ENCODE measurements at regions not wholly inside any gene's neighbourhood (a gene's known extent, or its start where the extent isn't known, plus 50 kb on each side); places are given as distances from the start of the nearest gene placed in this dataset.

GRCh38 chr3:150355574-150355973 is 52.5 kb upstream of the TSC22D2 start:
- intact Hi-C loops (cut with micrococcal nuclease; ENCODE audit: unreplicated experiment): loop anchor here (10.0 kb wide), 1 partner anchor 1189 kb away; no protein-coding TSS in a partner anchor
- Histone ChIP-seq H3K9ac (ENCODE audit: control insufficient read depth, insufficient read depth, low read length) (no peak overlapping the region), H3K36me3 (ENCODE audit: control insufficient read depth in 2 of 2, insufficient read depth in 2 of 2, low read length in 1 of 2) (no peaks in the 10 kb centered on the region), H3K27ac (ENCODE audit: control insufficient read depth, insufficient read depth) (no peak overlapping the region), H4K20me1 (ENCODE audit: control insufficient read depth, insufficient read depth) (no peaks in the 10 kb centered on the region), H2AFZ (ENCODE audit: control insufficient read depth, low read depth, low read length) (no peak overlapping the region), H3K79me2 (ENCODE audit: control insufficient read depth, insufficient read depth, low read length) (no peaks in the 10 kb centered on the region), H3K9me3 (replicated peaks; ENCODE audit: control insufficient read depth, insufficient read depth, low read length) (no peaks in the 10 kb centered on the region), H3K4me1 (ENCODE audit: control insufficient read depth, insufficient read depth, low read length) (no peaks in the 10 kb centered on the region), H3K4me3 (no peak overlapping the region), H3K4me2 (ENCODE audit: control insufficient read depth, insufficient read depth) (no peak overlapping the region), H3K27me3 (replicated peaks in 1 of 2; ENCODE audit: control insufficient read depth in 2 of 2, insufficient read depth in 2 of 2, low read length in 1 of 2) (no peaks in the 10 kb centered on the region)
- no peak for DNase-seq (ENCODE audit: low read depth, low spot score)
- no peak for ATAC-seq
- POLR2A ChIA-PET: interaction anchor here (0.9 to 1.0 kb wide), 2 partner anchors 9 to 12 kb away, joined by 3 to 4 read pairs; no protein-coding TSS in a partner anchor
- SMC1A ChIA-PET (ENCODE audit: uncharacterized antibody, unreplicated experiment): interaction anchor here (0.7 to 1.8 kb wide), 5 partner anchors 9 to 60 kb away, joined by 3 to 4 read pairs (median 3); no protein-coding TSS in a partner anchor
- no peak for FAIRE-seq
- CTCF ChIA-PET: interaction anchor here (0.7 to 2.5 kb wide), 6 partner anchors 9 to 140 kb away, joined by 3 to 8 read pairs (median 4); no protein-coding TSS in a partner anchor
- in situ Hi-C loops (cut with MboI): no loop called here
- TF ChIP-seq RCOR1 (conservative IDR thresholded peaks at IDR 0.05; ENCODE audit: low read depth, low read length): no peak
- TF ChIP-seq USF2 (IDR thresholded peaks at IDR 0.05; ENCODE audit: borderline replicate concordance, low read depth, low read length): no peak
- TF ChIP-seq CHD2 (IDR thresholded peaks at IDR 0.05; ENCODE audit: borderline replicate concordance, low read depth, low read length): no peak
- TF ChIP-seq SMAD1 (IDR thresholded peaks at IDR 0.05; ENCODE audit: low read depth, partially characterized antibody): no peak
- TF ChIP-seq TCF7 (IDR thresholded peaks at IDR 0.05; ENCODE audit: borderline replicate concordance): no peak
- TF ChIP-seq TCF3 (IDR thresholded peaks at IDR 0.05; ENCODE audit: borderline replicate concordance, insufficient read depth, low read depth, low read length): no peak
- no peak for TF ChIP-seq SIX5 (IDR thresholded peaks at IDR 0.05; ENCODE audit: low read depth, low read length, severe bottlenecking)
- TF ChIP-seq ZBED1 (IDR thresholded peaks at IDR 0.05; ENCODE audit: borderline replicate concordance): no peak
- no peak for TF ChIP-seq STAT1 (conservative IDR thresholded peaks at IDR 0.05)
- no peak for TF ChIP-seq RFX5 (IDR thresholded peaks at IDR 0.05; ENCODE audit: low read depth, low read length)
- no peak for TF ChIP-seq BCLAF1 (IDR thresholded peaks at IDR 0.05)
- TF ChIP-seq MYB (IDR thresholded peaks at IDR 0.05; ENCODE audit: borderline replicate concordance, low read depth, low read length): no peak
- no peak for TF ChIP-seq CUX1 (IDR thresholded peaks at IDR 0.05; ENCODE audit: insufficient replicate concordance, low read depth, low read length)
- BruUV-seq (replicated peaks): no TSS peak
- 47% methylated on average over 1 of the region's 1 CpG for WGBS (ENCODE audit: insufficient coverage, insufficient replicate concordance, low lambda C conversion rate, missing lambda C conversion rate)
- RAD21 ChIA-PET (ENCODE audit: unreplicated experiment): no interaction called here
